Motor neuron (in vitro differentiated cells): ENCODE measurements at regions not wholly inside any gene's neighbourhood (a gene's known extent, or its start where the extent isn't known, plus 50 kb on each side); places are given as distances from the start of the nearest gene placed in this dataset.
A peak's percentile ranks its signal among the peaks of the same experiment; 100 is the strongest.

ENCODE experiments used
- ATAC-seq, 8 experiments: fragments of 200-7000 bp; cut with Tn5 transposase; replicated peaks in 6 of 8; 2 replicates each; pipeline ENCODE4 v1.8.0; 2021; ENCODE audit warnings: mild to moderate bottlenecking in 8 of 8, moderate library complexity in 8 of 8
- H3K27ac ChIP-seq, 2 donors: fragments of 250-450 bp; sonication (Bioruptor Pico); 2 replicates each; pipeline ENCODE4 v1.9.0; 2021; ENCODE audit warnings: antibody characterized with exemption in 2 of 2, mild to moderate bottlenecking in 2 of 2, moderate library complexity in 1 of 2
- H3K4me1 ChIP-seq, 2 donors: fragments of 250-450 bp; sonication (Bioruptor Pico); replicated peaks in 1 of 2; 2 replicates each; pipeline ENCODE4 v1.6.1; 2021; ENCODE audit warnings: antibody characterized with exemption in 2 of 2, mild to moderate bottlenecking in 2 of 2, moderate library complexity in 1 of 2
- H3K4me3 ChIP-seq, 5 donors: fragments of 250-450 bp; sonication (Bioruptor Pico); 2 replicates each; pipeline ENCODE4 v1.9.0; 2021; ENCODE audit warnings: antibody characterized with exemption in 5 of 5, mild to moderate bottlenecking in 5 of 5, moderate library complexity in 4 of 5
- WGBS, 10 experiments: fragments of 450-650 bp; shearing (Covaris generic); methylation state at CpG; one replicate each; pipeline ENCODE4 v1.0.0; 2022; 5-methylcytosine and 5-hydroxymethylcytosine counted together
- in situ Hi-C, 9 experiments: fragments of 400-800 bp; cut with MboI; loops; one replicate each; pipeline ENCODE4 v1.15.0; 2021; ENCODE audit warnings: low sequenced_read_pairs in 9 of 9, low pct_unique_long_range_greater_than_20kb in 2 of 9; ENCODE audit not compliant: unreplicated experiment in 9 of 9

DNA sequence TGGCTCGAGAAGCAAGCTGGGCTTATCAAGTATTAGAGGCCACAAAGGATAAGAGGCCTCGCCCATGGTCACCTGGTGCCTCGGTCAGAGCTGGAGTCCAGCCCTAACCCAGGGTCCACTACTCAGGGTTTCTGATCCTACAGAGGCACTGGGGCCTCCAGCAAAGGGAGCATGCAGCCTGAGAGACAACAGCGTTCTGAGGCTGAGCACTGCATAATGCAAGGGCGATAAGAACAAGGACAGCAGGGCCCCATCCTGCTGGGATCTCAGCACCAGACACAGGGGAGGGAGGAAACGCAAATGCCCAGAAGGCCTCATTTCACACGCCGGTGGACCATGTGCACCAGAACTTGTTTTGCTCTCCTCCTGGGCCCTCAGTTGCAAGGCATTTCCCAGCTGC lies 63.0 kb downstream of the C5orf15 start:
- WGBS, 10 experiments = 40 to 93% (median 73%) methylated on average over 1 to 7 of the region's 8 CpGs; no CpG with 5 or more reads in 4 of the 10 experiments
- no peak overlapping the region for H3K27ac ChIP-seq
- in situ Hi-C loops = no loop called here
- no peak for ATAC-seq
- peaks cover 21 to 22% of the 10 kb centered on the region in 2 donors for H3K4me1 ChIP-seq
- no peak overlapping the region for H3K4me3 ChIP-seq

DNA sequence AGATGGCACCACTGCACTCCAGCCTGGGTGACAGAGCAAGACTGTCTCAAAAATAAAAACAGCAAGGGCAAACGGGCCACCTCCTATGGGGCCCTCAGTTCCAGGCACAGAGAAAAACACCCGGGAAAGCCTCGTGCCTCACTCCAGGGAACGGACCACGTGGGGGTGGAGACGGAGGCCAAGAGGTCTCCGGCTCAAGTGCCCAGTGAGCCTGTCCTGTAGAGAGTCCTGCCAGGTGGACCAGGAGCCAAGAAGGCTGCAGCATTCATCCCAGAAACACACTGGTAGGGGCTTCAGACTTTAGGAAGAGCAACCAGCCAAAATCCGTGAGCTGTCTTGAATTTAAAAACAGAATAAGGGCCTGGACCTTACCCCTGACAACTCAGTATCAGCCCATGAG lies 63.8 kb downstream of the C5orf15 start:
- in situ Hi-C loops = no loop called here
- H3K4me1 ChIP-seq = peaks cover 17 to 22% of the 10 kb centered on the region in 2 donors
- 60 to 85% (median 82%) methylated on average over 1 to 7 of the region's 8 CpGs; no CpG with 5 or more reads in 6 of the 10 experiments for WGBS, 10 experiments
- ATAC-seq = no peak
- no peak overlapping the region for H3K27ac ChIP-seq
- H3K4me3 ChIP-seq = no peak overlapping the region

GRCh38 chr5:133902511-133903118 lies 65.8 kb downstream of the C5orf15 start:
- no peak overlapping the region for H3K4me3 ChIP-seq
- H3K27ac ChIP-seq = no peak overlapping the region
- peak in 2 of 8 experiments; percentile 32 to 34 for ATAC-seq
- WGBS, 10 experiments = 0 to 100% (median 81%) methylated on average over 1 to 5 of the region's 11 CpGs; no CpG with 5 or more reads in 2 of the 10 experiments
- peaks cover 22 to 33% of the 10 kb centered on the region in 2 donors for H3K4me1 ChIP-seq
- in situ Hi-C loops = no loop called here

DNA sequence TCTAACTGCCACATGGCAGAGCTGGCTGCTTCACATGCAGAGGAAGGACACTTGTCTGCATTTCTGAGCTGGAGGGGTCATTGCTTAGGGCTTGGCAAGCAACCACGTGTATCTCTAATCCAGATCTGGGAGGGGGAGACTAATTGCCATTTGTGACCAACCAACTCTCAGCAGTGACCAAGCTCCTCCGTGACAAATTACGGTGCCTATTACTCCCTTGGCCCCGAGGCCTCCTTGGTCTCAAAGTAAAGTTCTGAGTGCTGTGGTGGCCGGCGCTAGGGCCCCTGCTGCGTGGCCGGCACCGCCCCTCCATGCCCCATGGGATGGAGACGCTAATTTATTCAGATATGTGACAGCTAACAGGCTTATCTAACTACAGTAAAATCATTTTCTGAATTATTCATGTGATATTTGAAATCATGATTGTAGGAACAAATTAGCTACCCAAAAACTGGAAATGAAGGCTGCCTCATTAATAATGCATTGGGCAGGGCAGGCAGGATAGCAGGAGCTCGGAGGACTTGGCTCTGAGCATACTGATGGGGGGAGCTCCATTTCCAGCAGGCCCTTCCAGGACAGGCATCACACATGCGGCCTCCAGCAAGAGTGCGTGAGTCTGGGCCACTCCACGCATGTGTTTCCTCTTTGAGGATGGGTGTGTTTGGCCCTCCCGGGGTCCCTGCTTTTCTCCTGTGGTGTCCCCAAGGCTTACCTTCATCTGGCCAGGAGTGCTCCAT lies 67.7 kb downstream of the C5orf15 start:
- 30 to 80% (median 63%) methylated on average over 1 to 11 of the region's 15 CpGs; no CpG with 5 or more reads in 2 of the 10 experiments for WGBS, 10 experiments
- in situ Hi-C loops = no loop called here
- Histone ChIP-seq H3K4me1 (peaks cover 22 to 34% of the 10 kb centered on the region in 2 donors), H3K27ac (no peak overlapping the region), H3K4me3 (no peak overlapping the region)
- ATAC-seq = peak in 4 of 8 experiments; percentile 48 to 69 (median 60)

- peaks cover 26 to 37% of the 10 kb centered on the region in 2 donors for H3K4me1 ChIP-seq
- no peak for ATAC-seq
- H3K27ac ChIP-seq = no peak overlapping the region
- no peak overlapping the region for H3K4me3 ChIP-seq
- in situ Hi-C loops = no loop called here
- 20 to 80% (median 22%) methylated on average over 1 to 3 of the region's 4 CpGs; no CpG with 5 or more reads in 7 of the 10 experiments for WGBS, 10 experiments
Observed at GRCh38 chr5:133899506-133899905, 68.9 kb downstream of the C5orf15 start.

- WGBS, 10 experiments = 0 to 80% (median 29%) methylated on average over 1 to 2 of the region's 3 CpGs; no CpG with 5 or more reads in 6 of the 10 experiments
- no peak overlapping the region for H3K27ac ChIP-seq
- no peak overlapping the region for H3K4me3 ChIP-seq
- in situ Hi-C loops = no loop called here
- H3K4me1 ChIP-seq = peaks cover 30 to 47% of the 10 kb centered on the region in 2 donors
- peak in 6 of 8 experiments; percentile 24 to 75 (median 62) for ATAC-seq
Observed at GRCh38 chr5:133898440-133898839, 70.0 kb downstream of the C5orf15 start.

- WGBS, 10 experiments = 0 to 100% (median 78%) methylated on average over 1 to 4 of the region's 4 CpGs; no CpG with 5 or more reads in 3 of the 10 experiments
- ATAC-seq = no peak
- H3K27ac ChIP-seq = no peak overlapping the region
- H3K4me3 ChIP-seq = no peak overlapping the region
- H3K4me1 ChIP-seq = peaks cover 30 to 50% of the 10 kb centered on the region in 2 donors
- in situ Hi-C loops = no loop called here
Observed at GRCh38 chr5:133897431-133897830, 71.0 kb downstream of the C5orf15 start.

DNA sequence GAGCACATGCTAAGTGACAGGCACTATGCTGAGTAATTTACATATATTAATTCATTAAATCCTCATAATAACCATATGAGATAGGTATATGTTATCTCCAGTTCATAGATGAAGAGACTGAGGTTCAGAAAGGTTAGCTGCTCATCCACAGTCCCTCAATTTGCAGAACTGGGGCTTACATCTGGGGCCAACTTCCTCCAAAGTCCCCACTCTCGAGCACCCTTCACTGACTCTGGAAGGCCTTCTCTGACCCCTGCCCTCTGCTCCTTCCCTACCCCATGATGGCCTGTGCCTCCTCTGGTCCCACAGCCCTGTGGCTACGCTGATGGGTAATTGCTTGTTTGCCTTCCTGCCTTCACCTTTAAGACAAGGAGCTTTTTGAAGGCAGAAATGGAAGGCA lies 71.6 kb downstream of the C5orf15 start:
- no peak for ATAC-seq
- in situ Hi-C loops = no loop called here
- H3K4me1 ChIP-seq = peaks cover 30 to 50% of the 10 kb centered on the region in 2 donors
- 60 to 100% (median 80%) methylated on average over 1 to 2 of the region's 2 CpGs; no CpG with 5 or more reads in 5 of the 10 experiments for WGBS, 10 experiments
- no peak overlapping the region for H3K27ac ChIP-seq
- H3K4me3 ChIP-seq = no peak overlapping the region

DNA sequence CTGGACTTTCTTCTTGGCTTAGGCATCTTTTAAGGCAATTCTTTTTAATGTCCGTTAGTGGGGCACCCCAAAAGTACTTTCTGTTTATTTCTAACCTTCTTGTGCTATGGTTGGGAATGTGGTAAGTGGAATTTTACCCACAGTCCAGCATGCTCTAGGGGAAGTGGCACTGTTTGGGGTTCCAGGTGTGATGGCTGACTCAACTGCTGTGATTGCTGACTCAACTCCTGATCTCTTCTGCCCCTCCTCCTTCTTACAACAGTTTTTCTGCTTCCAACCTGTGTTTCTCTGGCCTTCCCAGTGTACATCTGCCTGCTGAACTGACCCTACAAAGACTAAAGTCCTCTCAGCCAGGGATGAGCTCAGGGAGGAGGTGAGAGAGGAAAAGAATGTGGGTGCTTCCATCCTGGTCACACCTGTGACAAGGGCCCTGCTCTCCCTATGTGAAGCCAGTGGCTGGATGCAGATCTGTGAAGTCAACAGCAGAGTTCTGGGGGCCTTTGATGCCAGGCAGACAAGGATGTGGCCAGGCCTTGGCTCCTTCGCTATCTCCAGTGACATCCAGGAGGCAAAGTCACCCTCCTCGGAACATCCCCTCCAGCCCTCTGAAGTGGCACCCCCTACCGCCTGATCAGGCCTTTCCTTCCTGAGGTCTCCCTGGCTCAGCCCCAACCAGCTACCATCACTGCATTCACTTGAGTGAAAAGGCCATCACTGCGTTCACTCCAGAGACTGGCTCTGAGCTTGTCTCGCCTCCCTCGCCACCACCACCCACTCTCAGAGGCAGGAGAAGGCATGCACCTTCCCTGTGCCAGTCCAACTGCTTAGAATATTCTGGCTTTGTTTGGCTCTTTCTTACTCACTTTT lies 72.2 kb downstream of the C5orf15 start:
- in situ Hi-C loops = no loop called here
- Histone ChIP-seq H3K4me1 (peaks cover 30 to 50% of the 10 kb centered on the region in 2 donors), H3K4me3 (no peak overlapping the region), H3K27ac (no peak overlapping the region)
- ATAC-seq = no peak
- 30 to 100% (median 75%) methylated on average over 1 to 6 of the region's 7 CpGs; no CpG with 5 or more reads in 2 of the 10 experiments for WGBS, 10 experiments

DNA sequence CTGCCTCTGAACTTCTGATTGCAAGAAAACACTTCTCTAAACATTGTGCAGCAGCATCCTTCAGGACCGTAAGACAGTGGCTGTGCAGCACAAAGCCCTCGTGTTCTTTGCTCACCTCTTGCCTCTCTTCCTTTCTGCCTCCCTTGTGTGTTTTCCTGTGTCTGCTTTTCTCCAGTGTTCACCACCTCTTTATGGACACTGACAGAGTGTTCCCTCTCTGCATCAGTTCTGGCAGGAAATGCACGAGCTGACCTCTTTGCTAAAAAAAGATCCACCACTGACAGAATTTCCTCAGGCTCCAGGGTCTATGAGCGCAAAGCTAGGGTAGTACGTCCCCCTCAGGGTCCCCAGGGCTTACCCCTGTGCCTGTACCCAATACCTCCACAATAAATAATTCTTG lies 74.3 kb downstream of the C5orf15 start:
- in situ Hi-C loops = no loop called here
- Histone ChIP-seq H3K4me3 (no peak overlapping the region), H3K4me1 (peaks cover 20 to 32% of the 10 kb centered on the region in 2 donors), H3K27ac (no peak overlapping the region)
- ATAC-seq = peak in 3 of 8 experiments; percentile 21 to 32 (median 27)
- 27 to 100% (median 83%) methylated on average over 1 to 4 of the region's 5 CpGs; no CpG with 5 or more reads in 2 of the 10 experiments for WGBS, 10 experiments

DNA sequence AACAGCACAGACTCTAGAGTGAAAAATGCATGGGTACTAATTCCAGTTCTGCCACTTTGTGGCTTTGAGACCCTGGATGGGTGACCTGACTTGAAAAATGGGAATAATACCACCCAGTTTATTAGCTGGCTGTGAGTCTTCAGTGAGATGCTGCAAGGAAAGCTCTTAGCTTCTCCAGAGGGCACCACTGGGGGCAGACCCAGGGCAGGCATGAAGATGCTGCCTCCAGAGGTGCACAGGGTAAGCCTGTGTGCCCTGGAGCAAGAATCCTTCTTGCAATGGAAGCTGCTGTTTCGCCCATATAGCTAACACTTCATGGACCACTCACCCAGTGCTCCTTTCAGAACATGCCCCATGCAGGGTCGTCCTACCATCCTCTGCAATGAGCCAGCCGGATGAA lies 75.7 kb downstream of the C5orf15 start:
- H3K27ac ChIP-seq = no peak overlapping the region
- in situ Hi-C loops = no loop called here
- peaks cover 18 to 27% of the 10 kb centered on the region in 2 donors for H3K4me1 ChIP-seq
- no peak overlapping the region for H3K4me3 ChIP-seq
- no peak for ATAC-seq
- 20 to 100% (median 63%) methylated on average over 1 to 3 of the region's 3 CpGs; no CpG with 5 or more reads in 6 of the 10 experiments for WGBS, 10 experiments

- no peak for ATAC-seq
- Histone ChIP-seq H3K27ac (no peak overlapping the region), H3K4me3 (no peak overlapping the region), H3K4me1 (peaks cover 20 to 26% of the 10 kb centered on the region in 2 donors)
- in situ Hi-C loops = no loop called here
- WGBS, 10 experiments = 100% methylated on average over 1 of the region's 1 CpG; no CpG with 5 or more reads in 9 of the 10 experiments
Observed at GRCh38 chr5:133892306-133892705, 76.1 kb downstream of the C5orf15 start.
